PC-3 (cell line): ENCODE measurements at regions not wholly inside any gene's neighbourhood (a gene's known extent, or its start where the extent isn't known, plus 50 kb on each side); places are given as distances from the start of the nearest gene placed in this dataset.
"Not testable (repeated sequence)": the region's sequence is repeated elsewhere in the genome, so short reads cannot be mapped to it uniquely, and the experiment has no call there.

Experiments
- EZH2 ChIP-seq: fragments of 300-600 bp; sonication (generic); IDR thresholded peaks from one replicate; pipeline ENCODE4 v1.6.1; 2017; ENCODE audit warnings: antibody characterized with exemption, mild to moderate bottlenecking, low read length; ENCODE audit not compliant: unreplicated experiment
- TF ChIP-seq, protein P1 (sequence below): fragments of 300-600 bp; sonication (generic); conservative IDR thresholded peaks from 2 replicates; pipeline ENCODE4 v1.5.1; 2017; ENCODE audit warnings: antibody characterized with exemption, low read depth, mild to moderate bottlenecking, low read length

GRCh38 chr21:10418250-10419048 lies 102.9 kb upstream of the TPTE start:
- TF ChIP-seq, protein P1, sequence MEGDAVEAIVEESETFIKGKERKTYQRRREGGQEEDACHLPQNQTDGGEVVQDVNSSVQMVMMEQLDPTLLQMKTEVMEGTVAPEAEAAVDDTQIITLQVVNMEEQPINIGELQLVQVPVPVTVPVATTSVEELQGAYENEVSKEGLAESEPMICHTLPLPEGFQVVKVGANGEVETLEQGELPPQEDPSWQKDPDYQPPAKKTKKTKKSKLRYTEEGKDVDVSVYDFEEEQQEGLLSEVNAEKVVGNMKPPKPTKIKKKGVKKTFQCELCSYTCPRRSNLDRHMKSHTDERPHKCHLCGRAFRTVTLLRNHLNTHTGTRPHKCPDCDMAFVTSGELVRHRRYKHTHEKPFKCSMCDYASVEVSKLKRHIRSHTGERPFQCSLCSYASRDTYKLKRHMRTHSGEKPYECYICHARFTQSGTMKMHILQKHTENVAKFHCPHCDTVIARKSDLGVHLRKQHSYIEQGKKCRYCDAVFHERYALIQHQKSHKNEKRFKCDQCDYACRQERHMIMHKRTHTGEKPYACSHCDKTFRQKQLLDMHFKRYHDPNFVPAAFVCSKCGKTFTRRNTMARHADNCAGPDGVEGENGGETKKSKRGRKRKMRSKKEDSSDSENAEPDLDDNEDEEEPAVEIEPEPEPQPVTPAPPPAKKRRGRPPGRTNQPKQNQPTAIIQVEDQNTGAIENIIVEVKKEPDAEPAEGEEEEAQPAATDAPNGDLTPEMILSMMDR, result not testable (repeated sequence)
- not testable (repeated sequence) for TF ChIP-seq EZH2
